SIG-M5 treated with dmso at 0.1 percent for 504 hours (cell line): ENCODE measurements at regions not wholly inside any gene's neighbourhood (a gene's known extent, or its start where the extent isn't known, plus 50 kb on each side); places are given as distances from the start of the nearest gene placed in this dataset.

Experiments used
- DNase-seq: peaks from one replicate; lab custom pipeline; 2025; ENCODE audit not compliant: unreplicated experiment; lab: John Stamatoyannopoulos, UW

DNA sequence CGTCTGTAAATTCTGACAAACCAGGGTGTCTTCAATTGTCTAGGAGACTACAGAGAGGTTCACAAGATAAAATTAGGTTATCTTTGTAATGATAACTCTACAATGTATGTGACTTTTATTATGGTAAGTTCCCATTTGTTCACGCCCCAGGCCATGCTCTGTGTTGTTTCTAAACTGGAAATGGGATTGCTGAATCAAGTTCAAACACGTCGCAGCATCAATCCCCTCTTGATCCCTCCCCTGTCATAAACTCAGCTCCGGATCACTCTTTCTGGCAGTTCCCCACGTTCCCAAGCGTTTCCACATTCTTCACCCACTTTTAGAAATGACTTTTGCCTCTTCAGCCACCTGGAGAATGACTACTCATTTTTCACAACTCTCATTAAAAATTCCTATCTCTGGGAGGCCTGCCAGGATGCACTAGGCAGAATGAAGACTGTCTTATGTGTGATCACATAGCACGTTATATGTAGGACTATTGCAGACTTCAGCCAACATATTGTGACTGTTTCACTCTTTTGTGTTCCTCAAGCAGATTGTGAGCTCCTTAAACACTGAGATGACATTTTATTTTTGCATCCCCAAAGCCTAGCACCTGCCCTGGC, 1124.2 kb upstream of the WWC1 start:
- DNase-seq, result no peak

DNA sequence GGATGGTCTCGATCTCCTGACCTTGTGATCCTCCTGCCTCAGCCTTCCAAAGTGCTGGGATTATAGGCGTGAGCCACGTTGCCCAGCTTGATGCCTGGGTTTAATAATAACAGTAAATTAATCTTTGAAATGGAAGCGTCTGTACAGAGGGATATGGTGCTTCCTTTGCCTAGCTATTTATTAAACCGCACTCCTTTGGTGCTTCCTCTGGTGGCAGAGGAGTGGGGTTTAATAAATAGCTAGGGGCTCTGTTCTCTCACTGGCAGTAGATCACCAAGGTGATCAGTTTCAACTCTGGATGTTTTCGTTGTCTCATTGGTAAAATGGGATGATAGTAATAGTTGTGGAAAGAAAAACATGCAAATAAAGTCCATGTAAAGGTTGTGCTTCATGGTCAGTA, 1122.5 kb upstream of the WWC1 start:
- no peak for DNase-seq

DNA sequence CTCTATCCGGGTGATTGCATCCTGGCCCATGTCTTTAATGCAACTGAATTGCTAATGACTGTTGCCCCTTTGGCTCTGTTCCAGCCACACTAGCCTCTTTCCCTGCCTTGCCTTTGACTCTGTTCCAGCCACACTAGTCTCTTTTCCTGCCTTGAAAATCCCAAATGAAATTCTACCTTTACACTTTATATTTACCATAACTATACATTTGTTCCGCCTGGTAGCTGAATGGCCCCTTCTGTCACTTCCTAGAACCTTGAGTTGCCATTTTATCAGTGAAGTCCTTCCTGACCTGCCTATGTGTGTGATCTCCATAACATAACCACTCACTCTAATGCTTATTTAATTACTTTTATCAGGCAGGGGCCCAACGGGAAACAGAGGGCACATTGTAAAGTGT, 1120.4 kb upstream of the WWC1 start:
- no peak for DNase-seq

DNA sequence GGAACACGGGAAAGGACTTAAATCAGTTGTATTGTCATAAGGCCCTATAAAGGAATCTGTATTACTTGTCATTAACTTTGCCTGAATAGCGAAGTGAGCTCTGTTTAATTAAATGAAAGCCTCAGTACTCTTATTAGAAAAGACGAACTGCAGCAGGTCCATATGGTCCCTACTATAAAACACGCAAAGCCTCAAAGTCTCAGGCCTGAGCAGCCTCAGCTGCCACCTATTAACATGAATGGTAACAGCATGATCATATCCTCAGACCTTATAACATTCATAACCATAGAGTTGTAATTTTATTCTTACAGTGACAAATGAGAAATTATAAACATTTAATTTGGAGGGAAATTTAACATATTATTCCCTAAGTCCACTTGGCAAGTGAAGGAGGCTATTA, 1113.7 kb upstream of the WWC1 start:
- DNase-seq, result no peak

DNA sequence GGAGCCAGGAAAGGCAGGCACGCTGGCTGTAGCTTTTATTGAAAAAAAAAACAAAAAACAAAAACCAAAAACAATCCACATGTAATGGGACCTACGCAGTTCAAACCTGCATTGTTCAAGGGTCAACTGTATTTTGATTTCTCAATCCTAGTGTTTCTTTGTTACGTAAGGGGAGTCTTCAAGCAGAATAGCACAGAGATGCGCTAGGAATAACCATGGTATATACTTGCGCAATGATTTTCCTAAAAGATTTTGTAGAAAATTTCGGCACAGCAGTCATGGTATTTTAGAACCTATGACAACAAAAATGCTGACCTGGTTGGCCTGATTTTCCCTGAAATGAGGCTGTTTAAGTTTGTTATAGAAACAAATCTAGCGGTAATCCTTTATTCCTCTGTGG, 1110.5 kb upstream of the WWC1 start:
- DNase-seq, result no peak

DNA sequence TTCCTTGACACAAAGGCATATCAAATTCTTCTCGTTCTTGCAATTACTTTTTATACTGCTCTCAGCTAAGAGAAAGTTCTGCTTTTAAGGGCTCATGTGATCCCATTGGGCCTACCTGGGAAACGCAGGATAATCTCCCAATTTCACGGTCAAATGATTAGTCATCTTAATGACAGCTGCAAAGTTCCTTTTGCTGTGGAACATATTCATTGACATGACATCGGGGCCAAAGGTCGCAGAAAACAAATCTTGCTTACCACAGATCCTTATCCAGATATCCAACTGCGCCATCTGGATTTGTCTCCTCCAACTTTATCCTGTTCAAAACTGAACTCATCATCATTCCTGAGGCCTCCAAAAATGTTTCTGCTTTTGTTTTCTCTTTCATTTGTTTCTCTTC, 1085.6 kb upstream of the WWC1 start:
- no peak for DNase-seq

DNA sequence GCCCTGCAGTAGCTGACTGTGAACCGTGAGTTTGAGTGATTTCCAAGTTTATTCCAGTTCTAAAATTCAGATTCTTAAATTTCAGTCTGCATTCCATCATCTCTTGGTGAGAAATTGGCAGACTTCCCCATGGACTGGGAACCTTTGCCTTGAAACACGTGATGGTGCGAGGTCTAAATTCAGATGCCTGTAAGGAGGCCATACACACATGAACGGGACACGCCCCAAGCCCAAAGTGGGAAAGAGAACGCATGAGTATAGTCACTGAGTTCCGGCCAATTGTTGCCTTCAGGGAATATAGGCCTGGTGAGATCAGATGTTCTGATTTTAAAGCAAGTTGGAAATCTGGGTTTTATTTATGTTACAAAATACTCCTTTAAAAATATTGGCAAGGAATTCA, 1084.4 kb upstream of the WWC1 start:
- no peak for DNase-seq

DNA sequence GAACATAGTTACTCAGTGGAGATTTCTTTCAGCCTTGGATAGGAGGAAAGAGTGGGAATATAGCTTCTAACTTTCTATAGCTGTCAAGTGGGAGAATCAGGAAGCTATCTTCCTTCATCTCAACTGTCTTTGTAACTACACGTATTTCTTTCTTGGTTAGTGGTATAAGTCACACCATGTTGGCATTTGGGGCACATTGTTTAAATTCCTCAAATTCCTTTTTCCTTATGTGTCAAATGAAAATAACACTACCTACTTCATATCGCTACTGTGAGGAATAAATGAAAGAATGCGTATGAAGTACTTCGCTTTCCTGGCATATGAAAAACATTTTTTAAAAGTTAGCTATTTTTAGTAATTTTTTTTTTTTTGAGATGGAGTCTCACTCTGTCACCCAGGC, 1082.5 kb upstream of the WWC1 start:
- no peak for DNase-seq

DNA sequence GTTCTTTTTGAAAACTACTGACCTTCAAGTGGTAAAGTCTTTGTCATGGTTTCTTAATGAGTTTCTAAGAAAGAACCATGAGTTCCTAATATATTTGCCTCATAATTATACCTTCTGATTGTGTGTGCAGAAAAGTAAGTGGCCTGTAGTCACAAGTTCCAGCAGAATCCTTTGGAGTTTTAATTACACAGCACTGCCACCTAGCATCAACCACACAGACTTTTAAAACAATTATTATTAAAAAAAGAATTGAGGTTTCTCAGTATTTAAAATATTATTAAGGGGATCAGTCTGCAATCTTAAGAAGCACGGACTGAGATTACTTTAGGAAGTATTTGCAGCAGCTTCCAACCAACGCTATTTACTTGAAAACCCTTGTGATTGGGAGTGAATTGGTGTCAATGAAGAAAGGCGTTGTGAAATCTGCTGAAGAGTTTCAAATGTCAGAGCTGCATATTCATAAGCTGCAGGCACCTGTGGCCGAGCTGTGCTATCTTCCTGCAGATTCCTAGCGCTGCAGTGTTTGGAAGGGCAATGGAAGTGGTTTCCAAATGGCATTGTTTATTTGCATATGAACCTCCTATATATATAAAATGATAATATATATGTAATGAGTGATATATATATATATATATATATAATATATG, 1074.2 kb upstream of the WWC1 start:
- no peak for DNase-seq

DNA sequence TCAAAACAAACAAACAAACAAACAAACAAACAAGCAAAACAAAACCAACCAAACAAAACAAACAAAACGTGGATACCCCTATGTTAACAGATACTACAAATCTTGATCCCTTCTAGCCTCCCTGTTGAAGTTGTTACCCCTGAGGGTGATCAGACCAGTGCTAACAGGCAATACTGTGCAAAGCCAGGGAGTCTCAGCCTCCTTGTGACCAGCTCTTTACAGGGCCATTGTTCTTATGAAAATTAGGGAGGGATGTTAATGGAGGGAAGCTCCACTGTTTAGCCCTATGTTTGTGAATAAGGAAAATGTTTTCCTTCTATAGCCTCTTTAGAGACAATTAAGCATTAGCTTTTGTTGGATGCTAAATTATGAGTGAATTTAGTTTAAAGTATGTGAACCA, 1072.1 kb upstream of the WWC1 start:
- no peak for DNase-seq

DNA sequence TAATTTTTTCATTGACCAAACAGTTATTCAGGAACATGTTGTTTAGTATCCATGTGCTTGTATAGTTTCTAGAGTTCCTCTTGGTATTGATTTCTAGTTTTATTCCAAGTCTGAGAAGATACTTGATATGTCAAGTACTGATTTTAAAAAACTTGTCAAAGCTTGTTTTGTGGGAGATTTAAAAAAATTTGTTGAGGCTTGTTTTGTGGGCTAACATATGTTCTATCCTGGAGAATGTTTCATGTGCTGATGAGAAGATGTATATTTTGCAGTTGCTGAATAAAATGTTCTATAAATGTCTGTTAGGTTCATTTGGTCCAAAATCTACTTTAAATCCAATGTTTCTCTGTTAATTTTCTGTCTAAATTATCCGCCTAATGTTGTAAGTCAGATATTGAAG, 1065.1 kb upstream of the WWC1 start:
- DNase-seq, result no peak

DNA sequence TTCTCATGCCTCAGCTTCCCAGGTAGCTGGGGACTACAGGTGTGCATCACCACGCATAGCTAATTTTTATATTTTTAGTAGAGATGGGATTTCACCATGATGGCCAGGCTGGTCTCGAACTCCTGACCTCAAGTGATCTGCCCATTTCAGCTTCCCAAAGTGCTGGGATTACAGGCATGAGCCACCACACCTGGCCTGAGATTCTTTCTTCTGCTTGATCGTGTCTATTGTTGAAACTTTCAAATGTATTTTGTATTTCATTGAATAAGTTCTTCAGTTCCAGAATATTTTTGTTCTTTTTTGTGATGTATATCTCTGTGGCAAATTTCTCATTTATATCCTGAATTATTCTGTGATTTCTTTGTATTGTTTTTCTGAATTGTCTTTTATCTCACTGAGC, 1063.3 kb upstream of the WWC1 start:
- DNase-seq, result no peak

DNA sequence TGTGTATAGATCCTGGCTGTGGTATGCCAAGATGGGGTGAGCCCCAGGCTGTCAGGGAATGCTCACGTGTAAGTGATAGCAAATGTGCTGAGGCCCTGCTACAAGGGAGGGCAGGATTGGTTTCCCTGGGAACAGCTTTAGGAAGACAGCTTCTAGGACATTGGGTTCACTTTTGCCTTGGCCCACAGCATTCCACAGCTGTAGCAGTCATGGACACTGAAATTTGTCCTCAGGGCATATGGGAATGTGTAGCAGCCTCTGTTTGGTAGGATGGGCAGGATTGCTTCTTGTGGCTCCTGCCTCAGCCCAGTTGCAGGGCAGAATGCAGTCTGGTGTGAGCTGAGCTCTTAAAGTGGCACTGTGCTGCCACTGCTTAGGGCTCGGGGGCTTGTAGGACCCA, 1061.7 kb upstream of the WWC1 start:
- DNase-seq, result no peak

DNA sequence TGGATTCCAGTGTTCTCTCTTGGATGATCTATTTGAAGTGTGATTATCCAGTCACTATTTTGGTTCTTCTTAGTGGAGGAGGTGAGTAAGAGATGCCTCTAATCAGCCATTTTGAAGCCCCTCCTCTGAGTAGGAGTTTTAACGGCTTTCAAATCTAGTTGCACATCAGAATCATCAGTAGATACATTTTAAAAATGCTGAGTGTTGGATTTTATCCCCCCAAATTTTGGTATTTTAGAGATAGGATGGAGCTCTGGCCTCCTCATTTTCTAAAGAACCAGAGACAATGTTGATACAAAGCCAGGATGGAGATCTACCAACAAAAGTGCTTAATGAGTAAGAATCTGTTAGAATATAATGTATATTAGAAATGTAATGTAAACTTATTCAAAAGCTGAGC, 1061.0 kb upstream of the WWC1 start:
- no peak for DNase-seq

DNA sequence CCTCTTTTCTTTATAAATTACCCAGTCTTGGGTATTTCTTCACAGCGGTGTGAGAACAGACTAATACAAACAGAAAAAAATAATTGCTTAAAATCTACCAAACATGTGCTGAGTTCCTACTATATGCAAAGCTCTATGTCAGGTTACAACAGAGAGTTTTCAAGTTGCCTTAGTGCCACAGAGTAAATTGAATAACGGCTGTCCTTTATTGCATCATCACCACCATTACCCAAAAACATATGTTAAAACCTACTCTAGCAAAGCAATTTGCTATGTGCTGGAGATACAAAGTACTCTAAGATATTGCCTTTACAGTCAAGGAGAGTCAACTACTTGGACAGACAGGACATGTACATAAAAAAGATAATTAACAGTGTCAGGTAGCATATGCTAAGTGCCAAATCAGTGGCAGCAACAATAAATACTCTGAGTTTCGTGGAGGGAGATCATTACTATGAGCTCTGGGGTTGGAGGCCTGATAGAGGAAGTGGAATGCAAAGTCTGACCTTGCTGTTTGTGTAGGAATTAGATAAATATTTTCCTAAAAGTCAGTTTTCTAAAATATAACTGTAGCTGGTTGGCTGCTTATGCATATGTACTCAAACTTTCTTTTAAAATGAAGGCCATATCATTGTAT, 1058.7 kb upstream of the WWC1 start:
- DNase-seq, result no peak

DNA sequence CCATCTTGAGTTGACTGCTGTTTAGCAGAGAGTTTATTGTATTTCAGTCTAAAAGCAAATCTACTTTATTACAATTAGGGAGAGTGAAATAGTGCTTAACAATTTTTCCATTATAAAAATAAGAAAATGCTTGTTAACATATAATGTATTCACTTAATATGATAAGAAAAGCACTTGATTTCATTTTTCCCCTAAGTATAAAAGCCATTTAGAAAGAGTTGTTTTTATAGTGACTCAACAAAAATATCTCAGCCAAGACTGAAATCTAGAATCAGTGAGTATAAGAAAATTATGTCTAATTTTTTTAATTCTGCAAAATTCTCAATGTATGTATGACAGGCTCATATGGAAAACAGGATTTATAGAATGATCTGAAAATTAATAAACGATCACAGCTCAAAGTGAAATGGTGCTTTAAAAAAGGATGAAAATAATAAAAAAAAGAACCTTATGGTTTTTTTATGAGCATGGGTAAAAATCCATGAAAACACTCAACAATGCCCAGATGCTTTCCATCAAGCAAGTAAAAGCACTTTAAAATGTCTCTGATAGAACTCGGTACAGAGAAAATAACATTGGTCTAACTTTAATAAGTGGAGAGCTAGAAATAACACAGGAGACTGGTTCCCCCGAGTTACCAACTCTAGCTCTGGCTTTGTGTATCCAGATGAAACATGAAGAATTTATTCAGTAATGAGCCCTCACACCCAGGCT, 1057.8 kb upstream of the WWC1 start:
- DNase-seq, result no peak

DNA sequence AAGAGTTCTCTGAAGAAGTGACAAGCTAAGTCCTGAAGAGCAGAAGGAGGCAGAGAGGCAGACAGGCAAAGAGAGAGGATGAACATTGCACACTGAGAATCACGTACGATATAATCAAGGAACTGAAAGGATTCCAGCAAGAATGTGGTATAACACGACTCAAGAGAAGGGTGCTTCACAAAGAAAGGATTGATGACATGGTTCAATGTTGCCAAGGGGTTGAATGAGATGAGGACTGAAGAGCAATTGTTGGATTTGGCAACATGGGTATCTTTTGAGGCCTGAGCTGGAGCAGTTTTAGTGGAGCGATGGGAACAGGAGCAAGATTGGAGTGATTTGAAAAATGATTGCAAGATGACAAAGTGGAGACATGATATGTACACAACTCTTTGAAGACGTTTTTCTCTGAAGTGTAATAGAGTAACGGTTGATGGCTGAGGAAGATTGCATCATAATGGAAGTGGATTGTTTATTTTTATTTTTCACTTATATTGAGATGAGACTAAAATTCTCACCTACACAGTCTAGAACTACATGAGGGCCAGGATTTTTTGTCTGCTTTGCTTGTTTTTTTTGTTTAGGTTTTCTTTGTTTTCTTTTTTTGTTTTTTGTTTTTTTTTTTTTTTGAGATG, 1049.9 kb upstream of the WWC1 start:
- no peak for DNase-seq

DNA sequence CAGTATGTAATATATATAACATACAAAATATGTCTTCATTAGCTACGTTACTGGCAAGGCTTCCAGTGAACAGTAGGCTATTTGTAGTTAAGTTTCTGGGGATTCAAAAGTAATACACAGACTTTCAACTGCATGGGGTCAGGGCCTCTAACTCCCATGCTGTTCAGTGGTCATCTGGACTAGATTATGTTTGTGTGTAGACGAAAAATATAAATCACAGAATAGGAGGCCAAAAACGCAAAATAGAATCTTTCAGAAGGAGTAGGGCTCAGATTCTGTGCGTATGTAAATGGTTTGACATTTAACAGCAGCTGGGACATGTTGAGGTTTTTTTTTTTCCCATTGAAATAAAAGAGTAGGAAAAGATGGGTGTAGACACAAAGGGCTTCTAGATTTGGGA, 1048.7 kb upstream of the WWC1 start:
- DNase-seq, result no peak

DNA sequence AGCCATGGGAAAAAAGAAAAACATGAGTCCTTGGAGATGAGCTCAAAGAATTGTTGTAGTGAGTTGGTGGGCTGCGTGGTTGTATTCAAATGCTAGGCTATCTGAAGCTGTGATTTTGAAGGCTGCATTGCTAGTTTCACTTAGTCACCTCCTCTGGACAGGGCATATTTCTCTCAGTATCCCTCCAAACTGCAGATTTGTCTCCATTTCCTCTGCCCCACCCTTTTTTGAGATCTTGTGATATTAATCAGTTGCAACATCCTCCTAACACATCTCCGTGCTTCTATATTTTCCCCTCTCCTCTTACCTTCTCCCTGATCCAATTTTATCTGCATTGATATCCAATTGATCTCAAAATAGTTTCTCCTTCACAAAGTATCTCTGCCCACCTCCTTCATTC, 1048.0 kb upstream of the WWC1 start:
- no peak for DNase-seq

DNA sequence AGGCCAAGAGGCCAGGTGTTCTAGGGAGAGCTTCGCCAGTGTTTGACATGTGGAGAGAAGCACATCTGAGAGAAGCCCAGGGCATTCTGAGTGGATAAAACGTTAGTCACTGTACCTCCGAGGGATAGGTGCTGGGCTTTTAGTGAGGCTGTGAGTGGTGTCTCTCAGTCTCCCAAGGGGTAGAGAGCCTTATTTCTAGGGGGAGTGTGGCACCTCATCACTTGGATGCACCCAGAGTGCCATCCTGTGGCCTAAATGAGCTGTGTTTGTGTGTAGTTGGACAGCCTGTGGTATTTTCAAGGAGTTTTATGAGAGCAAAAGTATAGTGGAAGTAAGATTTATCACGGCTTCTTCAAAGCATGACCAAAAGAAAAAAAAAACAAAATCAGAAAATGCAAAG, 1046.9 kb upstream of the WWC1 start:
- no peak for DNase-seq

DNA sequence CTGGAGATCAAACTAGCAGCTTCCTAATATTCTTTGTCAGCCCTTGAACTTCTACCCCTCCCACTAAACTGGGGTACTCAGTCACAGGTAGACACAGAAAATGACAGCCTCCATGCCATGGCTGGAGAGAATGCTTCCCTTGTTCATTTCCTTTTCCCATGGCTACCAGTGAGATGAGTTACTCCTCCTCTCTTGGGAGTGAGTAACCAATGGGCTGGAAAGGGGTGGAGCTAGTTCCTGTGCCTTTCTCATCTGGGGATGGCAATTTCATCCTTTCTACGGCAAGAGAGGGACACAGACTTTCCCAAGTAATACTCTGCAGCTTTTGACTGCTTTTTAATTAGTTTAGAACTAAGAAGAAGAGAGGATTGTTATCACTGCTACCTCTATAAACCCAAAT, 1045.6 kb upstream of the WWC1 start:
- no peak for DNase-seq

DNA sequence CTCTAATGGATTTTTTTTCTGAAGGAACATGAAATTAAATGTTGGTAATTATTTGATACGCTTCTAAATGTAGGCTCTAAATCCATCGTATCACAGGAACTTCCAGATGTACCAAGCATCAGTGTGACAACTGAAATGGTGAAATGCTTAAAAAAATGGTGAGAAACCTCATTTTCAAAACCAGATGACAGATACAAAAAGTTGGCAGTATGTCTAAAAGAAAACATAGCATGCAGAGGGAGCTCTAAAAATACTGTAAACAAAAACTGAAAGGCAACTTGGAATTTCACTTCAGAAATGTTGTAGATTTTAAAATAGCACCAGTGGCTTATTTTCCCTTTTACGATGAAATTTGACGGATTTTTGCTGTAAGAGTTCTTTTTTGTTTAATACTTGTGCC, 1043.6 kb upstream of the WWC1 start:
- no peak for DNase-seq
